ENCODE measurements at regions not wholly inside any gene's neighbourhood (a gene's known extent, or its start where the extent isn't known, plus 50 kb on each side); places are given as distances from the start of the nearest gene placed in this dataset.

DNA sequence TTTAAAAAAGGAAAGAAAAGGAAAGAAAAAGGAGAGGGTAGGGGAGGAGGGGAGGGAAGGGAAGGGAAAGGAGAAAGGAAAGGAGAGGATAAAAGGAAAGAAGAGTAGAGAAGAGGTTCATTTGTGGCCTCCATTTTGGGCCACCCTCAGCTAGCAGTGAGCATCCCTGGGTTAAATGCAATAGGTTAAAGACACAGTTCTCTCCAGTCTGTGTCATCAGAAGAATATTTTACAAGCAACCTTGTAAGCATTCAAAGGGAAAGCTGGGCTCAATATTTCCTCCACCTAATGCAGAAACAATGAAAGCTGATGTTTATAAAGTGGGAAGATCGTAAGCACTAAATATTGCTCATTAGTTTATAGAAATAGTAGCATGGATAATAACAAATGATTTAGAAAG lies 219.1 kb upstream of the PITRM1 start (continued):
- no peak for TF ChIP-seq RFX5 (IDR thresholded peaks at IDR 0.05; ENCODE audit: low read length)
- no peak for TF ChIP-seq TCF12 (IDR thresholded peaks at IDR 0.05)
- TF ChIP-seq, protein P1, sequence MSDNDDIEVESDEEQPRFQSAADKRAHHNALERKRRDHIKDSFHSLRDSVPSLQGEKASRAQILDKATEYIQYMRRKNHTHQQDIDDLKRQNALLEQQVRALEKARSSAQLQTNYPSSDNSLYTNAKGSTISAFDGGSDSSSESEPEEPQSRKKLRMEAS (IDR thresholded peaks at IDR 0.05; ENCODE audit: low read depth), result no peak
- no peak for TF ChIP-seq EZH2phosphoT487 (IDR thresholded peaks at IDR 0.05; ENCODE audit: borderline replicate concordance, low read depth)
- TF ChIP-seq ELF1 (IDR thresholded peaks at IDR 0.05), result no peak
- no peak for TF ChIP-seq NFIC (IDR thresholded peaks at IDR 0.05; ENCODE audit: borderline replicate concordance)
- no peak for TF ChIP-seq RAD21 (IDR thresholded peaks at IDR 0.05; ENCODE audit: low read length)
- TF ChIP-seq MEF2A (IDR thresholded peaks at IDR 0.05; ENCODE audit: borderline replicate concordance, low read depth), result no peak

DNA sequence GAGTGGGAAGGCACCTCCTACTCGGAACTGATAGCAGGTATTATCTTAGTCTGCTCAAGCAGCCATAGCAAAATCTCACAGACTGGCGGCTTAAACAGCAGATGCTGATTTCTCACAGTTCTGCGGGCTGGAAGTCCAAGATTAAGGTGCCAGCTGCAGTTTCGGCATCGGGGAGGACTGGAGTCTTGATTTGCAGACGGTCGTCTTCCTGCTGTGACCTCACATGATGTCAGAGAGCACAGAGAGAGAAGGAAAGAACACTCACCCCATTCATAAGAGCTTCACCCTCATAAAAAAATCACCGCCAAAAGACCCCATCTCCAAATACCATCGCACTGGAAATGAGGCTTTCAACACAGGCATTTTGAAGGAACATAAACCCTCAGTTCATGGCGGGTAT lies 216.5 kb upstream of the PITRM1 start:
- no peak for DNase-seq
- H3K36me3 ChIP-seq (replicated peaks in 1 of 2; ENCODE audit: control insufficient read depth in 1 of 2, insufficient read depth in 2 of 2, low read length in 1 of 2), result no peaks in the 10 kb centered on the region
- H2AFZ ChIP-seq (ENCODE audit: low read depth), result no peak overlapping the region
- H3K27me3 ChIP-seq (ENCODE audit: insufficient read depth), result no peaks in the 10 kb centered on the region
- no peak overlapping the region for H3K27ac ChIP-seq (ENCODE audit: low read depth in 2 of 2, low read length in 1 of 2)
- TF ChIP-seq TCF12 (IDR thresholded peaks at IDR 0.05), result no peak
- TF ChIP-seq, protein P2, sequence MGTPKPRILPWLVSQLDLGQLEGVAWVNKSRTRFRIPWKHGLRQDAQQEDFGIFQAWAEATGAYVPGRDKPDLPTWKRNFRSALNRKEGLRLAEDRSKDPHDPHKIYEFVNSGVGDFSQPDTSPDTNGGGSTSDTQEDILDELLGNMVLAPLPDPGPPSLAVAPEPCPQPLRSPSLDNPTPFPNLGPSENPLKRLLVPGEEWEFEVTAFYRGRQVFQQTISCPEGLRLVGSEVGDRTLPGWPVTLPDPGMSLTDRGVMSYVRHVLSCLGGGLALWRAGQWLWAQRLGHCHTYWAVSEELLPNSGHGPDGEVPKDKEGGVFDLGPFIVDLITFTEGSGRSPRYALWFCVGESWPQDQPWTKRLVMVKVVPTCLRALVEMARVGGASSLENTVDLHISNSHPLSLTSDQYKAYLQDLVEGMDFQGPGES (IDR thresholded peaks at IDR 0.05; ENCODE audit: low read depth, low read length), result no peak
- TF ChIP-seq NRF1 (IDR thresholded peaks at IDR 0.05; ENCODE audit: low read depth, low read length), result no peak
- TF ChIP-seq POLR2AphosphoS5 (IDR thresholded peaks at IDR 0.05; ENCODE audit: low read depth, low read length), result no peak
- TF ChIP-seq CHD2 (IDR thresholded peaks at IDR 0.05; ENCODE audit: low read length, partially characterized antibody), result no peak
- TF ChIP-seq, protein P3, sequence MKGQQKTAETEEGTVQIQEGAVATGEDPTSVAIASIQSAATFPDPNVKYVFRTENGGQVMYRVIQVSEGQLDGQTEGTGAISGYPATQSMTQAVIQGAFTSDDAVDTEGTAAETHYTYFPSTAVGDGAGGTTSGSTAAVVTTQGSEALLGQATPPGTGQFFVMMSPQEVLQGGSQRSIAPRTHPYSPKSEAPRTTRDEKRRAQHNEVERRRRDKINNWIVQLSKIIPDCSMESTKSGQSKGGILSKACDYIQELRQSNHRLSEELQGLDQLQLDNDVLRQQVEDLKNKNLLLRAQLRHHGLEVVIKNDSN (IDR thresholded peaks at IDR 0.05; ENCODE audit: borderline replicate concordance, low read depth), result no peak
- TF ChIP-seq, protein P1 (IDR thresholded peaks at IDR 0.05; ENCODE audit: low read depth), result no peak
- TF ChIP-seq TEAD4 (IDR thresholded peaks at IDR 0.05; ENCODE audit: borderline replicate concordance, insufficient read depth), result no peak
- no peak for TF ChIP-seq EP300 (IDR thresholded peaks at IDR 0.05; ENCODE audit: borderline replicate concordance in 1 of 2, low read depth in 1 of 2, low read length in 1 of 2)
- TF ChIP-seq RAD21 (IDR thresholded peaks at IDR 0.05; ENCODE audit: low read length), result no peak
- TF ChIP-seq, protein P4, sequence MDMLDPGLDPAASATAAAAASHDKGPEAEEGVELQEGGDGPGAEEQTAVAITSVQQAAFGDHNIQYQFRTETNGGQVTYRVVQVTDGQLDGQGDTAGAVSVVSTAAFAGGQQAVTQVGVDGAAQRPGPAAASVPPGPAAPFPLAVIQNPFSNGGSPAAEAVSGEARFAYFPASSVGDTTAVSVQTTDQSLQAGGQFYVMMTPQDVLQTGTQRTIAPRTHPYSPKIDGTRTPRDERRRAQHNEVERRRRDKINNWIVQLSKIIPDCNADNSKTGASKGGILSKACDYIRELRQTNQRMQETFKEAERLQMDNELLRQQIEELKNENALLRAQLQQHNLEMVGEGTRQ (IDR thresholded peaks at IDR 0.05; ENCODE audit: borderline replicate concordance, low read depth, low read length), result no peak
- no peak for TF ChIP-seq EZH2phosphoT487 (IDR thresholded peaks at IDR 0.05; ENCODE audit: borderline replicate concordance, low read depth)
- TF ChIP-seq FOXM1 (IDR thresholded peaks at IDR 0.05; ENCODE audit: low read depth), result no peak
- TF ChIP-seq, protein P5, sequence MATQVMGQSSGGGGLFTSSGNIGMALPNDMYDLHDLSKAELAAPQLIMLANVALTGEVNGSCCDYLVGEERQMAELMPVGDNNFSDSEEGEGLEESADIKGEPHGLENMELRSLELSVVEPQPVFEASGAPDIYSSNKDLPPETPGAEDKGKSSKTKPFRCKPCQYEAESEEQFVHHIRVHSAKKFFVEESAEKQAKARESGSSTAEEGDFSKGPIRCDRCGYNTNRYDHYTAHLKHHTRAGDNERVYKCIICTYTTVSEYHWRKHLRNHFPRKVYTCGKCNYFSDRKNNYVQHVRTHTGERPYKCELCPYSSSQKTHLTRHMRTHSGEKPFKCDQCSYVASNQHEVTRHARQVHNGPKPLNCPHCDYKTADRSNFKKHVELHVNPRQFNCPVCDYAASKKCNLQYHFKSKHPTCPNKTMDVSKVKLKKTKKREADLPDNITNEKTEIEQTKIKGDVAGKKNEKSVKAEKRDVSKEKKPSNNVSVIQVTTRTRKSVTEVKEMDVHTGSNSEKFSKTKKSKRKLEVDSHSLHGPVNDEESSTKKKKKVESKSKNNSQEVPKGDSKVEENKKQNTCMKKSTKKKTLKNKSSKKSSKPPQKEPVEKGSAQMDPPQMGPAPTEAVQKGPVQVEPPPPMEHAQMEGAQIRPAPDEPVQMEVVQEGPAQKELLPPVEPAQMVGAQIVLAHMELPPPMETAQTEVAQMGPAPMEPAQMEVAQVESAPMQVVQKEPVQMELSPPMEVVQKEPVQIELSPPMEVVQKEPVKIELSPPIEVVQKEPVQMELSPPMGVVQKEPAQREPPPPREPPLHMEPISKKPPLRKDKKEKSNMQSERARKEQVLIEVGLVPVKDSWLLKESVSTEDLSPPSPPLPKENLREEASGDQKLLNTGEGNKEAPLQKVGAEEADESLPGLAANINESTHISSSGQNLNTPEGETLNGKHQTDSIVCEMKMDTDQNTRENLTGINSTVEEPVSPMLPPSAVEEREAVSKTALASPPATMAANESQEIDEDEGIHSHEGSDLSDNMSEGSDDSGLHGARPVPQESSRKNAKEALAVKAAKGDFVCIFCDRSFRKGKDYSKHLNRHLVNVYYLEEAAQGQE (IDR thresholded peaks at IDR 0.05; ENCODE audit: low read depth, low read length), result no peak
- no peak for TF ChIP-seq JUND (IDR thresholded peaks at IDR 0.05)
- TF ChIP-seq YY1 (IDR thresholded peaks at IDR 0.05; ENCODE audit: low read depth), result no peak
- no peak for TF ChIP-seq MXI1 (IDR thresholded peaks at IDR 0.05; ENCODE audit: low read depth, low read length)
- no peaks in the 10 kb centered on the region for H3K79me2 ChIP-seq (ENCODE audit: insufficient read depth)
- H3K4me2 ChIP-seq, result no peak overlapping the region
- H4K20me1 ChIP-seq (ENCODE audit: insufficient read depth), result no peaks in the 10 kb centered on the region
- ChIA-PET POLR2A (interaction anchor here (0.8 kb wide), 1 partner anchor 10 kb away, joined by 3 read pairs; no protein-coding TSS in a partner anchor), CTCF (interaction anchor here (1.0 to 1.1 kb wide), 2 partner anchors 9 to 21 kb away, joined by 3 to 5 read pairs; no protein-coding TSS in a partner anchor)
- no peaks in the 10 kb centered on the region for H3F3A ChIP-seq (replicated peaks; ENCODE audit: insufficient read depth)
- no peak overlapping the region for H3K9ac ChIP-seq
- H3K9me3 ChIP-seq, result no peaks in the 10 kb centered on the region; the same call in 1 of the 2 replicates
- peaks cover 6 to 16% of the 10 kb centered on the region in 2 experiments; a peak in 3 of 4 replicates for H3K4me1 ChIP-seq (ENCODE audit: control insufficient read depth in 1 of 2, insufficient read depth in 2 of 2, low read depth in 1 of 2, low read length in 1 of 2)
- no peaks in the 10 kb centered on the region for H3K9me2 ChIP-seq
- WGBS (ENCODE audit: low lambda C conversion rate), result 89% methylated on average over 10 of the region's 10 CpGs
- H3K4me3 ChIP-seq (ENCODE audit: low read depth in 2 of 2, low read length in 1 of 2), result no peak overlapping the region

Measured in SK-N-SH (cell line).